Amniotic epithelial cell (primary cell): ENCODE measurements at regions not wholly inside any gene's neighbourhood (a gene's known extent, or its start where the extent isn't known, plus 50 kb on each side); places are given as distances from the start of the nearest gene placed in this dataset.

ENCODE experiments used
- DNase-seq: peaks from one replicate; pipeline ENCODE4 v3.0.0-alpha.2; 2010; ENCODE audit warnings: low read depth

- no peak for DNase-seq
Observed at GRCh38 chr16:55042556-55043432, 112.1 kb downstream of the IRX5 start.

GRCh38 chr16:55043499-55043898 lies 112.8 kb downstream of the IRX5 start:
- no peak for DNase-seq

- DNase-seq, result no peak
Observed at GRCh38 chr16:55044201-55044975, 113.7 kb downstream of the IRX5 start.

- DNase-seq, result no peak
Observed at GRCh38 chr16:55045329-55045728, 114.7 kb downstream of the IRX5 start.

GRCh38 chr16:55045756-55046460 lies 115.2 kb downstream of the IRX5 start:
- no peak for DNase-seq

- DNase-seq, result no peak
Observed at GRCh38 chr16:55046513-55046912, 115.8 kb downstream of the IRX5 start.

GRCh38 chr16:55046916-55047315 lies 116.3 kb downstream of the IRX5 start:
- no peak for DNase-seq

- no peak for DNase-seq
Observed at GRCh38 chr16:55047331-55047730, 116.7 kb downstream of the IRX5 start.

GRCh38 chr16:55047903-55048497 lies 117.3 kb downstream of the IRX5 start:
- DNase-seq, result no peak

GRCh38 chr16:55048745-55049144 lies 118.1 kb downstream of the IRX5 start:
- no peak for DNase-seq

GRCh38 chr16:55051571-55052347 lies 121.1 kb downstream of the IRX5 start:
- DNase-seq, result no peak

GRCh38 chr16:55052348-55052734 lies 121.7 kb downstream of the IRX5 start:
- DNase-seq, result no peak

- DNase-seq, result no peak
Observed at GRCh38 chr16:55052741-55053415, 122.2 kb downstream of the IRX5 start.

GRCh38 chr16:55055262-55055661 lies 124.6 kb downstream of the IRX5 start:
- no peak for DNase-seq

- no peak for DNase-seq
Observed at GRCh38 chr16:55056585-55057401, 126.1 kb downstream of the IRX5 start.

- DNase-seq, result no peak
Observed at GRCh38 chr16:55057866-55058265, 127.2 kb downstream of the IRX5 start.

- no peak for DNase-seq
Observed at GRCh38 chr16:55058576-55058975, 127.9 kb downstream of the IRX5 start.

- no peak for DNase-seq
Observed at GRCh38 chr16:55059146-55059545, 128.5 kb downstream of the IRX5 start.

- no peak for DNase-seq
Observed at GRCh38 chr16:55061126-55061525, 130.5 kb downstream of the IRX5 start.

GRCh38 chr16:55062442-55062841 lies 131.8 kb downstream of the IRX5 start:
- no peak for DNase-seq
